Stomach (tissue), 4 donors: ENCODE measurements at regions not wholly inside any gene's neighbourhood (a gene's known extent, or its start where the extent isn't known, plus 50 kb on each side); places are given as distances from the start of the nearest gene placed in this dataset.

Experiments
- CTCF ChIP-seq, 7 experiments: fragments of 450-650 bp in 4 of 7; fragments of 200-600 bp in 3 of 7; sonication (generic) in 3 of 7; IDR thresholded peaks; one replicate each; pipeline ENCODE4 v1.5.1; 2016 to 2019; ENCODE audit warnings: antibody characterized with exemption in 7 of 7, control low read depth in 2 of 7, mild to moderate bottlenecking in 1 of 7
- EP300 ChIP-seq: sonication (generic); formaldehyde crosslinking; IDR thresholded peaks from one replicate; pipeline ENCODE4 v1.6.1; 2017; ENCODE audit warnings: antibody characterized with exemption
- POLR2A ChIP-seq, 4 donors: fragments of 450-650 bp; IDR thresholded peaks; one replicate each; pipeline ENCODE4 v1.6.1; 2016; ENCODE audit warnings: antibody characterized with exemption in 4 of 4, control low read depth in 2 of 4, mild to moderate bottlenecking in 1 of 4, moderate library complexity in 1 of 4
- POLR2AphosphoS5 ChIP-seq, 3 donors: sonication (generic); formaldehyde crosslinking; IDR thresholded peaks; one replicate each; pipeline ENCODE4 v1.6.1; 2016; ENCODE audit warnings: antibody characterized with exemption in 3 of 3

GRCh38 chr3:159126261-159127020 is 324.6 kb downstream of the MFSD1 start:
- TF ChIP-seq CTCF (IDR thresholded peaks at IDR 0.05) (no peak), POLR2A (IDR thresholded peaks at IDR 0.05) (no peak), EP300 (no peak), POLR2AphosphoS5 (IDR thresholded peaks at IDR 0.05) (no peak)
